K562 (cell line): ENCODE measurements at regions not wholly inside any gene's neighbourhood (a gene's known extent, or its start where the extent isn't known, plus 50 kb on each side); places are given as distances from the start of the nearest gene placed in this dataset.

Experiments used
- ATAC-seq: fragments of 200-7000 bp; cut with Tn5 transposase; 3 replicates; pipeline ENCODE4 v1.9.1; 2020; ENCODE audit warnings: moderate library complexity
- BruUV-seq: library from RNA; stranded (reverse); fragments of 400-500 nt; replicated peaks from 2 replicates; lab custom pipeline; 2021; lab: Mats Ljungman, UMichigan
- CTCF ChIA-PET: fragments of 300-600 bp; formaldehyde crosslinking; extraction: SDS; loops from one replicate; lab custom pipeline; 2021; ENCODE audit warnings: low intra/inter-chr PET ratio; lab: Yijun Ruan, JAX
- POLR2A ChIA-PET: fragments of 300-600, 350-650 bp; sonication (Branson Sonifier 250); formaldehyde crosslinking; extraction: SDS; loops from one replicate; lab custom pipeline; 2021; ENCODE audit warnings: antibody characterized with exemption, inconsistent platforms; lab: Yijun Ruan, JAX
- DNase-seq, 4 experiments: peaks; one replicate each; pipeline versions ENCODE4 v3.0.0 to v3.0.0-alpha.2; 2011 to 2018; ENCODE audit warnings: low spot score in 3 of 4, mixed read lengths in 3 of 4; ENCODE audit errors: extremely low read depth in 1 of 4
- FAIRE-seq: peaks from 2 replicates; lab custom pipeline; 2011; peaks lifted over from hg19 to GRCh38; lab: Jason Lieb, UNC
- H2AFZ ChIP-seq: 2 replicates; pipeline ENCODE4 v1.6.0; 2011; ENCODE audit warnings: low read depth, low read length, control low read depth, inconsistent platforms
- H3K27ac ChIP-seq: fragments of 200-600 bp; 3 replicates; pipeline ENCODE4 v1.8.0; 2011; ENCODE audit warnings: low read depth, mild to moderate bottlenecking, control low read depth, inconsistent platforms, low read length, moderate library complexity, mixed read lengths; ENCODE audit errors: extremely low read depth
- H3K27me3 ChIP-seq, 2 experiments: fragments of 300-600 bp in 1 of 2; 2 replicates in 1 of 2; 3 replicates in 1 of 2; pipeline versions ENCODE4 v1.6.0 to v1.8.0; 2011; ENCODE audit warnings: inconsistent platforms in 2 of 2, low read length in 2 of 2, mild to moderate bottlenecking in 1 of 2, mixed read lengths in 1 of 2, moderate library complexity in 1 of 2; ENCODE audit not compliant: control insufficient read depth in 2 of 2, insufficient read depth in 2 of 2
- H3K36me3 ChIP-seq: fragments of 300-600 bp; 3 replicates; pipeline ENCODE4 v1.8.0; 2011; ENCODE audit warnings: mild to moderate bottlenecking, low read length, inconsistent platforms; ENCODE audit not compliant: control insufficient read depth, insufficient read depth
- H3K4me1 ChIP-seq, 2 experiments: fragments of 200-600 bp in 1 of 2; replicated peaks in 1 of 2; 2 replicates in 1 of 2; 3 replicates in 1 of 2; pipeline versions ENCODE4 v1.5.1 to v1.8.0; 2011; ENCODE audit warnings: inconsistent platforms in 2 of 2, low read length in 2 of 2, mild to moderate bottlenecking in 1 of 2, mixed read lengths in 1 of 2, moderate library complexity in 1 of 2; ENCODE audit not compliant: control insufficient read depth in 2 of 2, insufficient read depth in 2 of 2
- H3K4me2 ChIP-seq: 2 replicates; pipeline ENCODE4 v1.6.1; 2011; ENCODE audit warnings: low read length, control low read depth, inconsistent platforms, mixed read lengths; ENCODE audit not compliant: insufficient read depth
- H3K4me3 ChIP-seq: fragments of 200-600 bp; sonication (generic), shearing (Covaris generic); 2 replicates; pipeline ENCODE4 v1.5.1; 2016; ENCODE audit warnings: control low read depth, inconsistent platforms
- H3K79me2 ChIP-seq: fragments of 200-600 bp; 3 replicates; pipeline ENCODE4 v1.8.0; 2011; ENCODE audit warnings: low read length, inconsistent platforms; ENCODE audit not compliant: control insufficient read depth, insufficient read depth
- H3K9ac ChIP-seq, 2 experiments: 2 replicates each; pipeline versions ENCODE4 v1.6.0 to v1.6.1; 2011; ENCODE audit warnings: low read depth in 2 of 2, low read length in 2 of 2, control low read depth in 1 of 2, inconsistent platforms in 1 of 2, mild to moderate bottlenecking in 1 of 2, mixed read lengths in 1 of 2; ENCODE audit not compliant: insufficient read depth in 1 of 2
- H3K9me1 ChIP-seq: one replicate; pipeline ENCODE4 v1.6.0; 2011; ENCODE audit warnings: inconsistent platforms, mild to moderate bottlenecking, low read length, moderate library complexity; ENCODE audit not compliant: control insufficient read depth, insufficient read depth
- H3K9me3 ChIP-seq: replicated peaks from 2 replicates; pipeline ENCODE4 v1.5.1; 2011; ENCODE audit warnings: low read depth, low read length, inconsistent platforms; ENCODE audit not compliant: control insufficient read depth, insufficient read depth
- H4K20me1 ChIP-seq: replicated peaks from 2 replicates; pipeline ENCODE4 v1.6.1; 2011; ENCODE audit warnings: low read length, inconsistent platforms, mixed read lengths; ENCODE audit not compliant: control insufficient read depth, insufficient read depth
- CEBPB ChIP-seq: fragments of 450-650 bp; IDR thresholded peaks from 2 replicates; pipeline ENCODE4 v1.6.1; 2016; ENCODE audit warnings: missing genetic modification characterization, missing compliant biosample characterization
- EHMT2 ChIP-seq: fragments of 450-650 bp; IDR thresholded peaks from 2 replicates; pipeline ENCODE4 v1.6.1; 2018; ENCODE audit warnings: antibody characterized with exemption
- KLF1 ChIP-seq: fragments of 450-650 bp; IDR thresholded peaks from 2 replicates; pipeline ENCODE4 v1.6.1; 2016; ENCODE audit warnings: missing genetic modification characterization, missing compliant biosample characterization
- NFIX ChIP-seq: fragments of 250-450 bp; sonication (Bioruptor Pico); IDR thresholded peaks from 2 replicates; pipeline ENCODE4 v1.4.0; 2020; ENCODE audit warnings: low read depth, mild to moderate bottlenecking, moderate library complexity
- STAG1 ChIP-seq: sonication (generic); formaldehyde crosslinking; IDR thresholded peaks from 2 replicates; pipeline ENCODE4 v1.5.0; 2020; ENCODE audit warnings: missing genetic modification reagents, borderline replicate concordance
- TCF3 ChIP-seq: sonication (generic); formaldehyde crosslinking; IDR thresholded peaks from 2 replicates; pipeline ENCODE4 v1.4.0; 2020; ENCODE audit warnings: mild to moderate bottlenecking, missing genetic modification reagents
- ZKSCAN3 ChIP-seq: fragments of 250-450 bp; sonication (Bioruptor Pico); IDR thresholded peaks from 2 replicates; pipeline ENCODE4 v1.4.0; 2020
- WGBS: fragments of 100-300 bp; shearing (Covaris generic); methylation state at CpG from one replicate; pipeline ENCODE4 v1.1.6; 2016; ENCODE audit warnings: low coverage, mixed read lengths; ENCODE audit not compliant: insufficient coverage; ENCODE audit errors: missing lambda C conversion rate; 5-methylcytosine and 5-hydroxymethylcytosine counted together
- in situ Hi-C: fragments of 300-500 bp; cut with MboI; formaldehyde crosslinking; loops from 4 replicates; pipeline ENCODE4 v1.15.0; 2018; ENCODE audit warnings: inconsistent platforms, mixed read lengths
- intact Hi-C: fragments of 100-400 bp; cut with micrococcal nuclease; formaldehyde crosslinking; loops from 2 replicates; pipeline ENCODE4 v1.14.2; 2022

GRCh38 chr10:3631291-3631690 lies 153.7 kb downstream of the KLF6 start:
- FAIRE-seq (no peak), DNase-seq (no peak), ATAC-seq (no peak)
- H3K27ac ChIP-seq, result no peak overlapping the region
- no peak overlapping the region for H2AFZ ChIP-seq
- WGBS, result 0% methylated on average over 2 of the region's 2 CpGs
- H3K36me3 ChIP-seq, result no peaks in the 10 kb centered on the region
- intact Hi-C loops, result no loop called here
- no peaks in the 10 kb centered on the region for H3K79me2 ChIP-seq
- no peaks in the 10 kb centered on the region for H3K9me3 ChIP-seq
- H3K4me1 ChIP-seq, result no peaks in the 10 kb centered on the region
- CTCF ChIA-PET, result no interaction called here
- H4K20me1 ChIP-seq, result no peaks in the 10 kb centered on the region
- POLR2A ChIA-PET, result interaction anchor here (0.8 kb wide), 1 partner anchor 154 kb away, joined by 3 read pairs; the partner anchor contains the start of gene KLF6
- H3K27me3 ChIP-seq, result no peaks in the 10 kb centered on the region; a peak in 1 of 5 replicates
- no TSS peak for BruUV-seq
- no peaks in the 10 kb centered on the region for H3K9me1 ChIP-seq
- no peak overlapping the region for H3K4me3 ChIP-seq
- in situ Hi-C loops, result no loop called here
- H3K4me2 ChIP-seq, result no peak overlapping the region
- TF ChIP-seq NFIX (CRISPR knock-in tag) (no peak), STAG1 (CRISPR knock-in tag) (no peak), EHMT2 (no peak), KLF1 (tag) (no peak), TCF3 (CRISPR knock-in tag) (no peak), ZKSCAN3 (CRISPR knock-in tag) (no peak), CEBPB (tag) (no peak)
- no peak overlapping the region for H3K9ac ChIP-seq
